RWPE1 (cell line): ENCODE measurements at regions not wholly inside any gene's neighbourhood (a gene's known extent, or its start where the extent isn't known, plus 50 kb on each side); places are given as distances from the start of the nearest gene placed in this dataset.
"Not testable (repeated sequence)": the region's sequence is repeated elsewhere in the genome, so short reads cannot be mapped to it uniquely, and the experiment has no call there.

Experiments used
- CTCF ChIA-PET: fragments of 350-600 bp; sonication (Branson Sonifier 250); formaldehyde crosslinking; extraction: SDS; loops from one replicate; lab custom pipeline; 2021; lab: Yijun Ruan, JAX
- POLR2A ChIA-PET: fragments of 400-600 bp; formaldehyde crosslinking; extraction: SDS; loops from one replicate; lab custom pipeline; 2020; ENCODE audit warnings: antibody characterized with exemption; ENCODE audit not compliant: low non-redundant PET; lab: Yijun Ruan, JAX
- DNase-seq: peaks from one replicate; pipeline ENCODE4 v3.0.0; 2012; ENCODE audit warnings: low spot score
- H3K27ac ChIP-seq: fragments of 450-650 bp; 2 replicates; pipeline ENCODE4 v1.5.1; 2017
- CTCF ChIP-seq: fragments of 450-650 bp; conservative IDR thresholded peaks from 2 replicates; pipeline ENCODE4 v1.5.1; 2017; ENCODE audit warnings: low read depth, mild to moderate bottlenecking

- TF ChIP-seq CTCF, result no peak
- no peak overlapping the region for H3K27ac ChIP-seq
- ChIA-PET CTCF (no interaction called here), POLR2A (no interaction called here)
- no peak for DNase-seq
These were observed 250.6 kb downstream of the USP46 start for GRCh38 chr4:52408471-52408870.

DNA sequence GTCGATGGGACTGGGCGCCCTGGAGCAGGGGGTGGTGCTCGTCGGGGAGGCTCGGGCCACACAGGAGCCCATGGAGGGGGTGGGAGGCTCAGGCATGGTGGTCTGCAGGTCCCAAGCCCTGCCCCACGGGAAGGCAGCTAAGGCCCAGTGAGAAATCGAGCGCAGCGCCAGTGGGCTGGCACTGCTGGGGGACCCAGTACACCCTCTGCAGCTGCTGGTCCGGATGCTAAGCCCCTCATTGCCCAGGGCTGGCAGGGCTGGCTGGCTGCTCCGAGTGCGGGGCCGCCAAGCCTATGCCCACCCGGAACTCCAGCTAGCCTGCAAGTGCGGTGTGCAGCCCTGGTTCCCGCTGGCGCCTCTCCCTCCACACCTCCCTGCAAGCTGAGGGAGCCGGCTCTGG lies 249.3 kb downstream of the USP46 start:
- DNase-seq, POLR2A ChIA-PET, H3K27ac ChIP-seq: not testable (repeated sequence)
- CTCF ChIA-PET, result interaction anchor here (0.7 kb wide), 1 partner anchor 47 kb away, joined by 3 read pairs; no protein-coding TSS in a partner anchor

GRCh38 chr4:52410971-52411370 lies 248.1 kb downstream of the USP46 start:
- TF ChIP-seq CTCF, result no peak
- H3K27ac ChIP-seq, result no peak overlapping the region
- ChIA-PET POLR2A (no interaction called here), CTCF (no interaction called here)
- no peak for DNase-seq

GRCh38 chr4:52420330-52420729 lies 238.8 kb downstream of the USP46 start:
- CTCF ChIA-PET, result no interaction called here
- POLR2A ChIA-PET, result no interaction called here
- H3K27ac ChIP-seq, result no peak overlapping the region
- DNase-seq, result no peak
- TF ChIP-seq CTCF, result no peak

- POLR2A ChIA-PET, result no interaction called here
- H3K27ac ChIP-seq, result no peak overlapping the region
- DNase-seq, result no peak
- no peak for TF ChIP-seq CTCF
- CTCF ChIA-PET, result no interaction called here
These were observed 237.3 kb downstream of the USP46 start for GRCh38 chr4:52421811-52422213.

DNA sequence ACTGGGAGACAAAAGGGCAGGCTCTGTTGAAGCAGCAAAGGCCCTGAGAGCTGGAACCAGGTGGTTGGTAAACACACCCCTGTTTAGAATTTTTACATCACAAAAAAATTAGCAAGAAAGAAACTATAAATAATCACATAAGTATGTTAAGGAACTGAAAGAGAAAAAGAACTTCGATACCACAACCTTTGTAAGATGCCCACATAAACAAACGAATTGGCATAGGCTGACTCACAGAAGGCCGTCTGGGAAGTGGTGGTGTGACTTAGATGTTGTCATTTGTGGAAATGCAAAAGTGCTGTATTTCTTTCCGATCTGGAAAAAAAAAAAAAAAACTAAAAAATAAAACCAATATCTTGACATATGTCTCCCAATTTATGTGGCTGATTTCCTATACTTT lies 235.1 kb downstream of the USP46 start:
- no peak for DNase-seq
- no peak overlapping the region for H3K27ac ChIP-seq
- ChIA-PET POLR2A (no interaction called here), CTCF (no interaction called here)
- no peak for TF ChIP-seq CTCF

GRCh38 chr4:52425751-52426326 lies 233.3 kb downstream of the USP46 start:
- ChIA-PET CTCF (no interaction called here), POLR2A (no interaction called here)
- DNase-seq, result no peak
- H3K27ac ChIP-seq, result no peak overlapping the region
- no peak for TF ChIP-seq CTCF
